ENCODE measurements at regions not wholly inside any gene's neighbourhood (a gene's known extent, or its start where the extent isn't known, plus 50 kb on each side); places are given as distances from the start of the nearest gene placed in this dataset.
A peak's percentile ranks its signal among the peaks of the same experiment; 100 is the strongest.
"Not testable (repeated sequence)": the region's sequence is repeated elsewhere in the genome, so short reads cannot be mapped to it uniquely, and the experiment has no call there.

DNA sequence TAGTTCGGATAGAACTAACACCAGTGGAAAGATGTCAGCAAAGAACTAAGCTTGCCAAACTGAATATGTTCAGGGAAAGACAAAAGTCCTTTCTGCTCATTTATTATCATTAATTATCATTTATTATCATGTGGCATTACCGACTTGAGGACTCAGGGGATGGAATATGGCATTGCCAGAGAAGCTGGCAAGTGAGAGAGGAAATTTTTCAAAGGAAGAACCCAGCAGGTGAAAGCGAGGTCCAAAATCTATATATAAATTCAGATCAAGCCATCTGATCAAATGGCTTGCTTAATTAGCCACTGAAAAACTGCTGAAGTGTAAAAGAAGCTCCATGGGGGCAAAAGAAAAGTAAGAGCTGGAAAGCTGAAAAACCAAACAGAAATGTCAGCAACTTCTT, 1049.6 kb upstream of the SEMA6A start:
- no peak for DNase-seq (ENCODE audit: low read depth)

DNA sequence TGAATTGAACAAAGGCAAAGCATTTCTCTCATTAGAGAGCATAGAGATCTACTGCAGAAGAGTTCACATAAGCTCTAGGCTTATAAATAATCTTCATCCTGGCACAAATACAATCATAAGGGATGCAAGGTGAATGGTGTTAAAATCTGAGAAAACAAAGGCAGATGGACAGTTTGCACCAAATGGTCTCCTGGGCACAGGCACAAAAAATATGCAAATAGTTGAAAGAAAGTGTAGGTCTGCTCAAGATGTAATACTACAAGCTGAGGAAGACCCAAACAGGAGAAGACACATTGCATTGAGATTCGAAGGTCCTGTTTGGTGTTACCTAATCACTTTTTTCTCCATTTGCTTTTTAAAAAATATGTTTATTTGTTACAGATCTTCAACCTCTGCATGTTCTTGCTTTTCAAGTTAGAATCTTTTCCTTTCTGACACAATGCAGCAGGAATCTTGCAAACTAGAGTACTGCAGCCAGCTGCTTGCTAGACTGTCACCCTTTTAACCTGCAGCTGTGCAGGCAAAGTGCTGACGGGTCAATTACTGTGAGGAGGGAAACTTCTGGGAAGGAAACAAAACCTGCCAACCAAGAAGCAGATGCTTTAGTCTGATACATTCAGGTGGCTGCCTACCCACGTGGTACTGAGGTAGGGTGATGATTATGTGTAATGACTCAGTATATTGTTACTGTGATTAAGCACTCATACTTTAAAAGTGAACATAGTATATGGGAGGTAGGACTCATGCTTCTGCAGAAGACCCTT, 1048.6 kb upstream of the SEMA6A start:
- DNase-seq (ENCODE audit: low read depth): no peak

DNA sequence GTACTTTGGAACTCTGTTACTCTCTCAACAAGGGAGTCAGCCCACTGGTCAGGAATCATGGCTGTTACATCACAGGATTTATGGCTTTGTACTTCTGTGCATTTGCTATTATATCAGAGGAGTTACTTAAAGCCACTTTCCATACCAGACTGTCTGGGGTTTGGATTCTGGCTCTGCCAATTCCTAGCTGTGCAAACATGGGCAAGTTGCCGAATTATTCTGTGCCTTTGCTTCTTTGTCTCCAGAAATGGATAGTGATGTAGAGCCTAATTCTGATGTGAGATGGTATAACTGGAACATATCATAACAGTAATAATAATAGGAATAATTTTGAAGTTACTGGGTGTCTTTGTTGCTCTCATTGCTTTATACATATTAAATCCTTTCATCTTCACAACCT, 1047.3 kb upstream of the SEMA6A start:
- DNase-seq (ENCODE audit: low read depth): no peak

DNA sequence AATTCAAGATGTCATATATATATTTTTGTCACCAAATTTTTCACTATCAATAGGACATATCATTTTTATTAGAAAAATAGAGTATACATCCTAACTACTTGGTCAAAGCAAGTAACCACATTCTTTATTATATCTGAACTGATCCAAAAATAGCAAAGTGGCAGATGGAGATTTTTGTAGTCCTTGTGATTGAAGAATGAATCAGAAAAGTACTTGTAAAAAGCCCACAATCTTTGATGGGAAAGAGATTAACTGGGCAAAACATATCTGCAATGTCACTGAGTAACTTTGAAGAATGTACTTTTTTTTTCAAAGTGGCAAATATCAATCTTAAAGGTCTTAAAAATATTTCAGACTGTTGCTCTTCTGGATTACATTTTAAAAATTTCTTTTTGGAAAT, 1040.6 kb upstream of the SEMA6A start:
- no peak for DNase-seq (ENCODE audit: low read depth)

DNA sequence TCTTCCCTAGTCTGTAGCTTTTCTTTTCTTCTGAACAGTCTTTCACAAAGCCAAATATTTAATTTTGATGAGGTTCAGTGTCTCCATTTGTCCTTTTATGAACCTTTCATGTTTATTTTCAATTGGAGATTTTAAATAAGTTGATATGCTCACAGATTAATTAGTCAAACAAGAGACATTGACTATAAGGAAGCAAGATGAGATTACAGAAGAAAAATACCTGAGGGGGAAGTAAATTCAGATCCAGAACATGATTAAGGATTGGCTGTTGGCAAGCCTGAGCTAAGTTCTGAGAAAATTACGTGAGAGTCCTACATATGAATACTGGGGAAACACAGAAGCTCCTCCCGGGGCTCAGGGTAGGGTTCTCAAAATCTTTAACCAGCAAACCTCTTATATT, 1039.8 kb upstream of the SEMA6A start:
- DNase-seq (ENCODE audit: low read depth): no peak

DNA sequence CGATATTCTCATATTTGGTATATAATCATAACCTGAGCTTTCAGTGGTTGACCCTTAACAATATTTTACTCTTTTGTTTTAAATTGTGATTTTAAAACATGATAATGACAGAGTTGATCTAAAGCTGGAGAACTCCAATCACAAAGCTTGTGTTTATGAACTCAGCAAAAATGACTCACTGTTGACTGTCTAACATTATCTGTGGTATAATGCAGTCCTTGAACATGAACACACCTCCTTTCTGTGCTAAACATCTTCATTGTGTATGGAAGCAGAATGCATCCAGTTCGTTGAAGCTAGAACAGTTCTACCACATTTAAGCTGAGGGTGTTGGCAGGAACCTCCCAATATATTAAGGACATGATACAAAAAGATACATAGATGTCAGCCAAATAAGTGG, 1030.2 kb upstream of the SEMA6A start:
- no peak for DNase-seq (ENCODE audit: low read depth)

DNA sequence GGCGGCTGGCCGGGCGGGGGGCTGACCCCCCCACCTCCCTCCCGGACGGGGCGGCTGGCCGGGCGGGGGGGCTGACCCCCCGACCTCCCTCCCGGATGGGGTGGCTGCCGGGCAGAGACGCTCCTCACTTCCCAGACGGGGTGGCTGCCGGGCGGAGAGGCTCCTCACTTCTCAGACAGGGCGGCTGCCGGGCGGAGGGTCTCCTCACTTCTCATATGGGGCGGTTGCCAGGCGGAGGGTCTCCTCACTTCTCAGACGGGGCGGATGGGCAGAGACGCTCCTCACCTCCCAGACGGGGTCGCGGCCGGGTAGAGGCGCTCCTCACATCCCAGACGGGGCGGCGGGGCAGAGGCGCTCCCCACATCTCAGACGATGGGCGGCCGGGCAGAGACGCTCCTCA, 1025.2 kb upstream of the SEMA6A start:
- DNase-seq (ENCODE audit: low read depth): not testable (repeated sequence)

DNA sequence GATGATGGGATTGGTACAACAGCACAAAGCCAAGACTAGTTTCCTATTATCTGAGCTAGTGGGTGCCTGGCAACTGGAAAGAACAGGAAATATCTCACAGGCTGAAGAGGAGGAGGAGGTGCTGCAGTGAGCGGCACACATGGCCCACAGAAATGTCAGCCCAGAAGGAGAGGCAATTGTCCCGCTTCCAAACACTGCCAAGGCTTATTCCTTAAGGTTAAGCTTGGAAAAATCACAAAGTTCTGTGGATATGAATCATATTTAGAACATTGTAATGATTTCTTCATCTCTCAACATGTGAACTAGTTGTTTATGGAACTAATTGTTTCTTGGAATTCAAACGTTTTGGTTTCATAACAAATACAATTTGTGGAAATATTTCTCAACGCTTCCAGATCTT, 1019.5 kb upstream of the SEMA6A start:
- peak; percentile 48 for DNase-seq (ENCODE audit: low read depth)

DNA sequence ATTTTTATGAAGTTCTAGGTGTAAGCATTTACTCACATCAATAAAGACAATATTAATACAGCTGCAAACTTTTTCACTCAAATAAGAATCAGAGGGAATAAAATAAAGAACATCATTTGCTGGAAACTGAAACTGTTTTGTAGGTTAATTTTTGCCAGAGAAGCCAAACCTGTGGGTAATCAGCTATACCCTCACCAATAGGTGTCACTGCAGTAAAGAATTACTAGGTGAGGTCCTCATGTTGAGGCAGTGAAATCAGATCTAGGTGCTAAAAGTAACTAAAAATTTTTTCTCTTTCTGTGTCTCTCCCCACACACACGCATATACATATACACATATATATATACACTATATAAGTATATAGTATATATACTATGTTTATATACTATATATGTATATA, 1016.3 kb upstream of the SEMA6A start:
- peak; percentile 3 for DNase-seq (ENCODE audit: low read depth)

DNA sequence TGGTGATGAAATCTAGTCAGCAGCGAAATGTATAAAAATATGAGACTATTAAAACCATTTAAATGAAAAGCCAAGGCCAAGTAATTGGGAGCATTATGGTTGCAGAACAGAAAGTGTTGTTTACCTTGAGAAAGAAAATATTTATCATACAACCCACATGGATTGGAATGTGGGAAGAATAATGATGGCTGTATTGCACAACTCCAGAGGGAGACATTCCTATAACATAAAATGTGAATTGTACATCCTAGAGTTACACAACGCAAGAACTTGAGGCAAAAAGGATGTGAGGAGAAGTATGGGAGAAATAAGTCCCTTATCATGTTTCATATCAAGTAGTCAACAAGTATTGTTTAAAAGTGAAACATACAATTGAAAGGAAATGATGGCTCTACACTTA, 1014.0 kb upstream of the SEMA6A start:
- no peak for DNase-seq (ENCODE audit: low read depth)

DNA sequence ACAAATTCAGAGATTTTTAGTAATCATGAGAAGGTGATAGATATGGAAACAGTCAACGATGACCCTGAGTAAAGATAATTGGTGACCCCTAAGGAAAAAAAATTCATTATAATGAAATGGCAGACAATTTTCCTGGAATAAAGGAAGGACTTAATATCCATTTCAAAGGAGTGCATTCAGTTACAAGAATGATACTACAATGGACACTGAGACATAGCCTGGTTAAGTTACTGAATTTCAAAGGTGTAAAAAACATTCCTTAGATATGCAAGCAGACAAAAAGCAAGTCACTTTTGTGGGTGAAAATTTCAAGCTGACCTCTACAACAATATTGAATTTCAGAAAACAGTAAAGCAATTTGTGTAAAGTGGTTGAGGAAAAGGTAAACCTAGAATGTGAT, 1012.5 kb upstream of the SEMA6A start:
- no peak for DNase-seq (ENCODE audit: low read depth)

DNA sequence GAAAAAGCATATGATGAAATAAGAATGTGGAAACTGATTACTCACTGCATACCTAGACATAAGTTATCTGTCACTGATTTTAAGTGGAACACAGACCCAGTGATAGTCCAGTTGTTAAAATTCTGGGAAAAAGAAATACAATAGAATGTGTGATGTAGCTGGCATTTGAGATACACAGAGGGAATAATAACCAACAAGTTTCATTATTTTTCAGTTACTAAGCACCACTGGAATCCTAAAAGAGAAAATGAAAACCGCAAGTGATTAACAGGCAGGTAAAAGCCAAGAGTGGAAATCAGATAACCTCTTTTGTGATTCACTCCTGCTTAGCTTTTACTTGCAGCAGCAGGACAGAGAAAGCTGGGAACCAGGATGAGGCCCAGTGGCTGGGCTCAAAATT, 994.0 kb upstream of the SEMA6A start:
- no peak for DNase-seq (ENCODE audit: low read depth)

DNA sequence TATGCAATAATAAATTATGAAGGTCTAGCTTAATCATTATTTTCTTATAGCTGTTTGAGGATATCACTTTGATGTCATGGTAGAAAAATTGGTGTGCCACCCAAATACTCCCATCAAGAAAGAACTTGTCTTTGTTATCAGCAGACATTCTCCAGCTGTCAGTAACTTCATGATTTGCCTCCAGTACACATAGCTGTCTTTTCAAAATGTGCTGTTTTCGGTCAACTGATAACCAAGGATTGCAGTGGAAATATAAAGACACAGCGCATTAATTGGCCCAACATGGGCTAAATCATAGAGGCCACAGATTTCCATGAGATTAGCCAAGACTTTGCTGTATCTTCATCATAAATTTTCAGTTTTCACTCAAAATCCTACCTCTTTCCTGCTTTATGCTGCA, 993.5 kb upstream of the SEMA6A start:
- no peak for DNase-seq (ENCODE audit: low read depth)

DNA sequence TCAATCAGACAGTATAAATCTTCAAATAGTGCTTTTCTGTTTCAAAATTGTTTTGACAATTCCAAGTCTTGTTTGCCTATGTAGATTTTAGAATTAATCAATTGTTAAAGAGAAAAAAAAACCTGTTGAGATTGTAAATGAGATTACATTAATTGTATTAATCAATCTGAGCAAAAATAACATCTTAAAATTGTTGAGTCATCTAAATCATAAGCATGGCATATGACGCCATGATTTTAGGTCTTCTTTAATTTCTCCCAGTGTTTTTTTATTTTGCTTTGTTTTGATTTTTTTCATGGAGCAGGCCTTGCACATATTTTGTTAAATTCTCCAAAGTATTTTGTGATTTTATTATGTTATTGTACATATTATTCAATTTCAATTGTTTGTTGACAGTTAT, 988.0 kb upstream of the SEMA6A start:
- no peak for DNase-seq (ENCODE audit: low read depth)

DNA sequence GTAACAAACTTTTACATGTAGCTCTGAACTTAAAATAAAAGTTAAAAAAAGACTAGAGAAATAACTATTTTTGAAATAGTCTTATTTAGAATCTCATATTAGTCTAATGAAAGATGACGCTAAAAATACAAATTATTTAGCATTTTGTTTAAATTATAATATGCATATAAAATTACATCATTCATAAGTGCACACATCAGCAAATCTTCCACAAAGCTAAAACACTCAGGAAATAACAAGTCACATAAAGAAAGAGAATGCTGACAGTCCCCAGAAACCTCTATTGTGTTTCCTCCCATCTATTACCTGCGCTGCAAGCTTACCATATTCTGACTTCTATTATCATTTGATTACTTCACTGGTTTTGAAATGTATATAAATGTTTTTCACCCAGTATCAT, 986.9 kb upstream of the SEMA6A start:
- DNase-seq (ENCODE audit: low read depth): no peak

DNA sequence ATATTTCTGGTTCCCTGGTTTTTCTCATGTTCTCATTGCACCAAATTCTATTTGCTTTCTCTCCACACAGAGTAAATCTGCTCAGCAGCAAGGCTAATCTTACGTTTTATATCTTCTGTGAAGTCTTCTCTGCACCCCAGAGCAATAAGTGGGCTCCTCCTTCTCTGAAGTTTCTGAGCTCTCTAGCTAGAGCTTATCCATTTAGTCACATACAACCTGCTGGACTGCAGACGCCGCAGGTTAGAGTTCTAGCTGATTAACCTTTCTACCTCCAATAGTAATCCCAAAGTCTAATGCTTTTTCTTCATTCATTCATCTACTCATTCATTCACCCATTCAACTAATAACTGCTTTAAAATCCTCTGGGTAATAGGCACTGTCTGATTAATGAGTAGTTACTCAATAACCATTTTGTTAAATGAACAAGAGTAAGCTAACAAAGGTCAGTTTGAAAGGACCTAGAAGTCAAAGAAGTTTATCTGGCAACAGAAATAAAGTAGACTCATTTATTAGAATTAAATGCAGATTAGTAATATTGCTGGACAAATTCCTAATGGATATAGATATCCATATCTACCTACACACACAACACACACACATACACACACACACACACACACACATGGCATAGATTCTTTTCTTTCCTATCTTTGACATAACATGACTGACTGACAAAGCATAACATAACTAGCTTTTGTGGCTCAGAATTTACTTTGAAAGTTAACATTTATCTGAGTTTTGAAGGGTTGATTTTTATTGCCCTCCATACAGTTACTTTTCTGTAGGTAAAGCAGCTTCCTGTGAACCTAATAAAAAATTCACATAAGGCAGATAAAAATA, 984.6 kb upstream of the SEMA6A start:
- DNase-seq (ENCODE audit: low read depth): no peak

DNA sequence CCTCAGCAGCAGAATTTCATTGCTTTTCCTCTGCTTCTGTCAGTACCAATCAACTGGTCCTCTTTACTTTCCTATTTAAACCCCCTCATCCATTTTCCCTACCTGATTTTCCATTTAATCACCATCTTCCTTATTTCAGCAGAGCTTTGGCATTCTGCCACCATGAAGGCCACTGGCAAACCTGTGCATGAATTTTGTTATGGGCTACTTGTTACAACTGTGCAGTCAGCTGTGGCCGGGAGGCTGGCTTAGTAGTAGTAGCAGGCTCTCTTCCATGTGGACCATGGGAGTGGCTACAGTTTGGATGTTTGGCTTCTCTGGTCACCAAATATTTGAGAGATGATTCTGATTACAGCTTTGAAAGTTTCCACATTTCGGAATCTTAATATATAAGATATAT, 976.6 kb upstream of the SEMA6A start:
- DNase-seq (ENCODE audit: low read depth): no peak

DNA sequence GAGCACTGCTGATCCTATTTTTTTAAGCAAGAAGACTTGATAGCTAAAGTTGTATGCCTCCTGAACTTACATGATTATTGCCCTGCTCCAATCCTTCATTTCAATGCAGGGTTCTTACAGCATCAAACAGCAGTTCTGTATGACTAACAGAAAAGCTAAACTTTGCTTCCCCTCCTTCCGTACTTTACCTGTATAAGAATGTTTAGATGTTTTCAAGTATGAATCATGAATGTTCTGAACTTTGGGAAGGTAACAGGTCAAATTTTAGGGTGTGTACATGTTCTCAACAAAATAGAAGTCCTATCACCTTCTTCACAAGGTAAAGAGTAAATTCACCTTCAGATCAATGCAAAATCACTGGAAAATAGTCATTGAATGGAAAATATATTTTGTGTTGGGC, 972.6 kb upstream of the SEMA6A start:
- no peak for DNase-seq (ENCODE audit: low read depth)

DNA sequence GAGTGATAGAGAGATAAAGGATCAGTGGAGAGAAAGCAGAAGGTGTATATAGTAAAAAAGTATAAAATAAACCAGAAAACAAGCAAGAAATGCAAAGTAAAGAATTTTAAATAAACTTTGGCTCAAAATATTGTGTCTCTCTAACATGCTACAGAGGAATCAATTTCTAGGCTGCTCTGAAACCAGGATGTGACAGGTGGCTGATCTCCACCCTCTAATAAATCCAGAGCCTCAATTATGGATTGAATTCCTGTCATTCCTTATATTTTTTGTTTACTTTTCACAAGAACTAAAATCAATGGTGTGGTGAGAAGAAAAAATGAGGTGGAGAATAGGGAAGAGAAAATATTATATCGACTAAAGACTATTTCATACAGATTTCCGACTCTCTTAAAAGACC, 965.1 kb upstream of the SEMA6A start:
- no peak for DNase-seq (ENCODE audit: low read depth)

DNA sequence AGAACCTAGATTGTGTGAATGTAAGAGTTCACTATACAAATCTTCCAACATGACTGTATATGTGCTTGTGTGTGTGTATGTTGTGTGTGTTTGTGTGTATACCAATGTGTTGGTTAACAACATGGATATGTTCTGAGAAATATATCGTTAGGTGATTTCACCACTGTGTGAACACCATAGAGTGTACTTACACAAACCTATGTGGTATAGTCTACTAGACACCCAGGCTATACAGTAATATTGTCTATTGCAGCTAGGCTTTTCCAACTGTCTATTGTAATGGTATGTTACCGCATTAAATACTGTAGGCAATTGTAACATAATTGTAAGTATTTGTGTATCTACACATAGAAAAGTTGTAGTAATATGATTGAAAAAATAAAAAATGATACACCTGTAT, 959.2 kb upstream of the SEMA6A start:
- DNase-seq (ENCODE audit: low read depth): no peak

DNA sequence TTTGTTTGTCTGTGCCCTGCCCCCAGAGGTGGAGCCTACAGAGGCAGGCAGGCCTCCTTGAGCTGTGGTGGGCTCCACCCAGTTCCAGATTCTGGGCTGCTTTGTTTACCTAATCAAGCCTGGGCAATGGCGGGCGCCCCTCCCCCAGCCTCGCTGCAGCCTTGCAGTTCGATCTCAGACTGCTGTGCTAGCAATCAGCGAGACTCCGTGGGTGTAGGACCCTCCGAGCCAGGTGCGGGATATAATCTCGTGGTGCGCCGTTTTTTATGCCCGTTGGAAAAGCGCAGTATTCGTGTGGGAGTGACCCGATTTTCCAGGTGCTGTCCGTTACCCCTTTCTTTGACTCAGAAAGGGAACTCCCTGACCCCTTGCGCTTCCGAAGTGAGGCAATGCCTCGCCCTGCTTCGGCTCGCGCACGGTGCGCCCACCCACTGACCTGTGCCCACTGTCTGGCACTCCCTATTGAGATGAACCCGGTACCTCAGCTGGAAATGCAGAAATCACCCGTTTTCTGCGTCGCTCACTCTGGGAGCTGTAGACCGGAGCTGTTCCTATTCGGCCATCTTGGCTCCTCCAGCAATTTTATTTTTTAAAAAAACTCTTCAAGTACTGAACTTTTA, 958.5 kb upstream of the SEMA6A start:
- not testable (repeated sequence) for DNase-seq (ENCODE audit: low read depth)

DNA sequence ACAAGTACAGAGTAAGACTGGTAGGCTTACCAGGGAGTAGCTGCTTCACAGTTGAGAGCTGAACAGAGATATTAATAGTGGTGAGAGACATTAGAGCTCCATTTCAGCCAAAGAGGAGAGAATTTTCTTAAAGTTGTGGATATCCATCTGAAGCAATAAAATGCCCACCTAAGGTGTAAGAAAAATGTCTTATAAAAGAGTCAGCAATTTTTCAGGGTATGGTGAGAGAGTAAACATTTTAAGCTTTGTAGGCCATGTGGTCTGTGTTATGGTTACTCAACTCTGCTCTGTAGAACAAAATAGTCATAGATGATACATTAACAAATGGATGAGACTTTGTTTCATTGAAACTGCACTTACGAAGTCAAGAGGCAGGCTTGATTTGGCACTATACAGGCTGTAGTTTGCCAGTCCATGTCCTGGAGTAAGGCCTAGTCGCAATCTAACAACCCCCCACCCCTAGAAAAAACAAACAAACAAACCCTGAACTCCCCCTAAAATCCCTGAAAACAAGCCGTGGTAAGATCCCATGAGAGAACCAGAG, 945.4 kb upstream of the SEMA6A start:
- DNase-seq (ENCODE audit: low read depth): no peak

DNA sequence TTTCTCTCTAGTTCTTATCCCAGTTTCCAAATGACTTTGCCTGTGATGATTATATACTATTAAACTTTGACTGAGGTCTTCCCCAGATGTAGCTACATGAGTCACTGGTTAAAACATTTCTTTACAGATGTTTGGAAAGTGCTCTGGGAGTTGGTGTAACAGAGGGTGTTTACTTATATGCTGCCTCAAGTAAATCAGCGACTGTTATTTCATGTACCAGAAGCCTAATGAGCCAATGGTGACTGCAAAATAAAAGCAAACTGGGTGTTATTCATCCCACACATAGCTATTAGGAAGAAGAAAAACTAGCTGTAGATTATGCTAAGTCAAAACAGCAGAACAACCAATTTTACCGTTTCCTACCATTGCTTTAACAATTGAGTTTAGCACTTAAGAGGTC, 929.7 kb upstream of the SEMA6A start:
- DNase-seq (ENCODE audit: low read depth): no peak
